Endodermal cell (in vitro differentiated cells): ENCODE measurements at regions not wholly inside any gene's neighbourhood (a gene's known extent, or its start where the extent isn't known, plus 50 kb on each side); places are given as distances from the start of the nearest gene placed in this dataset.

Experiments used
- DNase-seq: peaks from one replicate; pipeline ENCODE4 v3.0.0-alpha.2; 2017
- H3K27ac ChIP-seq: 2 replicates; pipeline ENCODE4 v1.5.1; 2013; ENCODE audit warnings: mild to moderate bottlenecking, low read depth, low read length, moderate library complexity
- H3K27me3 ChIP-seq: 2 replicates; pipeline ENCODE4 v1.6.1; 2013; ENCODE audit warnings: mild to moderate bottlenecking, low read length, moderate library complexity; ENCODE audit not compliant: insufficient read depth, control insufficient read depth, poor library complexity, severe bottlenecking
- H3K36me3 ChIP-seq: 2 replicates; pipeline ENCODE4 v1.7.0; 2013; ENCODE audit warnings: mild to moderate bottlenecking, low read length, moderate library complexity; ENCODE audit not compliant: control insufficient read depth, insufficient read depth
- H3K4me1 ChIP-seq: one replicate; pipeline ENCODE4 v1.7.0; 2013; ENCODE audit warnings: low read length; ENCODE audit not compliant: control insufficient read depth, insufficient read depth
- H3K4me3 ChIP-seq: 2 replicates; pipeline ENCODE4 v1.5.1; 2013; ENCODE audit warnings: mild to moderate bottlenecking, low read length, moderate library complexity
- H3K9ac ChIP-seq: 2 replicates; pipeline ENCODE4 v1.6.1; 2013; ENCODE audit warnings: mild to moderate bottlenecking, low read length, moderate library complexity; ENCODE audit not compliant: poor library complexity, severe bottlenecking; ENCODE audit errors: extremely low read depth
- H3K9me3 ChIP-seq: 2 replicates; pipeline ENCODE4 v1.6.1; 2013; ENCODE audit warnings: mild to moderate bottlenecking, low read length, moderate library complexity; ENCODE audit not compliant: control insufficient read depth
- H3K27ac Mint-ChIP-seq: 2 replicates; pipeline ENCODE4 v1.8.0; 2020; ENCODE audit warnings: mixed read lengths
- H3K27me3 Mint-ChIP-seq: 2 replicates; pipeline ENCODE4 v1.8.0; 2021; ENCODE audit warnings: mild to moderate bottlenecking, mixed read lengths; ENCODE audit not compliant: insufficient read depth
- H3K36me3 Mint-ChIP-seq: 2 replicates; pipeline ENCODE4 v1.8.0; 2020; ENCODE audit warnings: low read depth, mixed read lengths
- H3K4me1 Mint-ChIP-seq: 2 replicates; pipeline ENCODE4 v1.8.0; 2020; ENCODE audit warnings: mixed read lengths
- H3K4me3 Mint-ChIP-seq: 2 replicates; pipeline ENCODE4 v1.8.0; 2020; ENCODE audit warnings: mild to moderate bottlenecking, moderate library complexity, mixed read lengths
- H3K9me3 Mint-ChIP-seq: 2 replicates; pipeline ENCODE4 v1.8.0; 2020; ENCODE audit warnings: mild to moderate bottlenecking, mixed read lengths
- CTCF ChIP-seq: fragments of 200-600 bp; sonication (generic); conservative IDR thresholded peaks from 2 replicates; pipeline ENCODE4 v1.5.0; 2021; ENCODE audit warnings: antibody characterized with exemption, mild to moderate bottlenecking
- WGBS, 2 experiments: methylation state at CpG; one replicate each; pipeline versions ENCODE4 v1.1.5 to v1.1.7; 2013; ENCODE audit warnings: missing lambda C conversion rate in 2 of 2, mixed read lengths in 1 of 2; ENCODE audit not compliant: insufficient coverage in 1 of 2, insufficient read length in 1 of 2; 5-methylcytosine and 5-hydroxymethylcytosine counted together

GRCh38 chr6:118761645-118762044 lies 110.3 kb upstream of the CEP85L start:
- Histone ChIP-seq H3K4me1 (no peaks in the 10 kb centered on the region), H3K27me3 (no peaks in the 10 kb centered on the region), H3K9me3 (no peaks in the 10 kb centered on the region), H3K36me3 (no peaks in the 10 kb centered on the region), H3K27ac (no peak overlapping the region), H3K9ac (no peak overlapping the region), H3K4me3 (no peak overlapping the region)
- Mint-ChIP-seq H3K4me1 (peaks cover 9% of the 10 kb centered on the region), H3K27me3 (no peaks in the 10 kb centered on the region), H3K4me3 (no peak overlapping the region), H3K36me3 (no peaks in the 10 kb centered on the region), H3K9me3 (no peaks in the 10 kb centered on the region), H3K27ac (no peak overlapping the region)
- 100% methylated on average over 1 of the region's 1 CpG; no CpG with 5 or more reads in 1 of the 2 experiments for WGBS, 2 experiments
- TF ChIP-seq CTCF: no peak
- DNase-seq: no peak

- Histone ChIP-seq H3K4me3 (no peak overlapping the region), H3K36me3 (no peaks in the 10 kb centered on the region), H3K4me1 (no peaks in the 10 kb centered on the region), H3K9me3 (no peaks in the 10 kb centered on the region), H3K27me3 (no peaks in the 10 kb centered on the region), H3K9ac (no peak overlapping the region), H3K27ac (no peak overlapping the region)
- Mint-ChIP-seq H3K27me3 (no peaks in the 10 kb centered on the region), H3K36me3 (no peaks in the 10 kb centered on the region), H3K4me3 (no peak overlapping the region), H3K27ac (no peak overlapping the region), H3K9me3 (no peaks in the 10 kb centered on the region), H3K4me1 (no peaks in the 10 kb centered on the region)
- no peak for DNase-seq
- TF ChIP-seq CTCF: no peak
These were observed 107.6 kb upstream of the CEP85L start for GRCh38 chr6:118758946-118759345.

GRCh38 chr6:118755941-118756646 lies 104.7 kb upstream of the CEP85L start:
- no peaks in the 10 kb centered on the region for H3K36me3 Mint-ChIP-seq
- H3K27ac ChIP-seq: no peak overlapping the region
- no peaks in the 10 kb centered on the region for H3K27me3 ChIP-seq
- no peak for TF ChIP-seq CTCF
- H3K4me3 ChIP-seq: no peak overlapping the region
- no peak overlapping the region for H3K27ac Mint-ChIP-seq
- no peak overlapping the region for H3K9ac ChIP-seq
- no peaks in the 10 kb centered on the region for H3K27me3 Mint-ChIP-seq
- no peak overlapping the region for H3K4me3 Mint-ChIP-seq
- no peaks in the 10 kb centered on the region for H3K4me1 Mint-ChIP-seq
- 93 to 95% methylated on average over 5 of the region's 6 CpGs for WGBS, 2 experiments
- H3K4me1 ChIP-seq: no peaks in the 10 kb centered on the region
- H3K9me3 Mint-ChIP-seq: no peaks in the 10 kb centered on the region
- H3K9me3 ChIP-seq: no peaks in the 10 kb centered on the region
- H3K36me3 ChIP-seq: no peaks in the 10 kb centered on the region
- no peak for DNase-seq
